ENCODE measurements at regions not wholly inside any gene's neighbourhood (a gene's known extent, or its start where the extent isn't known, plus 50 kb on each side); places are given as distances from the start of the nearest gene placed in this dataset.
"Not testable (repeated sequence)": the region's sequence is repeated elsewhere in the genome, so short reads cannot be mapped to it uniquely, and the experiment has no call there.

- DNase-seq = peak; percentile 1
Observed at GRCh38 chr2:90069290-90069894, 1377.9 kb downstream of the RPIA start.

DNA sequence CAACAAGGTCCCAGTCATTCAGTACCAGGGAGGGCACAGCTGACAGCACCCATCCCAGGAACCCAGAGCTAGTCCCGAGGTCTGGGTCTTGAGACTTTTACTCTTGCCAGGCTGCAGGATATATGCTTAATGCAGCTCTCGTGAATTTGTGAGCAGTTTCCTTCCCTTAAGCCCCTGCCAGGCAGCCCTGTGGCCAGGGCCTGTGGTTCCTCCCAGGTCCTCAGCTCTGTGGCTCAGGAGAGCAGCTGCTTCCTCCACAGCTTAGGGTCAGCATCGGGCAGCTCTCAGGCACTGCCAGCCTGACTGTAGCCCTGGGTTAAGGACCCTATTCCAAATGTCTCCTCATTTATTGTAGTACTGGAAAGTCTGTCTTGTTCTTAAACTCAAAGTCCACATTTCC, 1384.8 kb downstream of the RPIA start:
- no peak for DNase-seq

DNA sequence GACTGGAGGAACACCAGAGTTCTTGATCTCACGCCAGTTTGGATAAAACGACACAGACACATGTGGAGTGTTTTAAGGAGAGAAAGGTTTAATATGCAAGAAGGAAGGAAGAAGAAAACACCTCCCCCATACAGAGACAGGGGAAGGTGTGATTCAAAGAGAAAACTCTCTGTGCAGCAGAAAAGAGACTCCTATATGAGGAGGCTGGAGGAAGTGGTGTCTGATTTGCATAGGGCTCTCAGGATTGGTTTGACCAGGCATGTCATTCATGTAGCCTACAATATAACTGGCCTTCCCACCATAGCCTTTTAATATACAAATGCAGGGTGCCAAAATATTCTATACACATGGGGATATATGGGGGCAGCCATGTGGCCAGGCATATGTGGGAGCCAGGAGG, 1386.5 kb downstream of the RPIA start:
- DNase-seq = no peak

DNA sequence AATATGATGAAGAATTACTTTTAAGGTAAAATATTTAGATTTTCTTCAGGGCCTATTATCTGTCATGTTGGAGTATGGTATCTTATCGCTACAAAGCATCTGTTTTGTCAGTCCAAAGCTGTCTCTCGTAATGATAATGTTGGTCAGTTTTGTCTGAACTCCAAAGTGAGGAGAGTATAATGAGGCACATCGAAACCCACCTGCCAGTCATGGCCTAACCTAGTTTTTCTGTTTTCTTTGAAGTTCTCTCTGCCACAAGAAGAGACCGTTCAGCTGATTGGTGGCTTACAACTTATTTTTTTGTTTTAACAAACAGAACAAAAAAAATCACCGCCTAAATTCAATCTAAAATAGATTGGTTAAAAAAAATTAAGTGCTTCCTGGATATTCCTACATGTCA, 1387.9 kb downstream of the RPIA start:
- DNase-seq = no peak

DNA sequence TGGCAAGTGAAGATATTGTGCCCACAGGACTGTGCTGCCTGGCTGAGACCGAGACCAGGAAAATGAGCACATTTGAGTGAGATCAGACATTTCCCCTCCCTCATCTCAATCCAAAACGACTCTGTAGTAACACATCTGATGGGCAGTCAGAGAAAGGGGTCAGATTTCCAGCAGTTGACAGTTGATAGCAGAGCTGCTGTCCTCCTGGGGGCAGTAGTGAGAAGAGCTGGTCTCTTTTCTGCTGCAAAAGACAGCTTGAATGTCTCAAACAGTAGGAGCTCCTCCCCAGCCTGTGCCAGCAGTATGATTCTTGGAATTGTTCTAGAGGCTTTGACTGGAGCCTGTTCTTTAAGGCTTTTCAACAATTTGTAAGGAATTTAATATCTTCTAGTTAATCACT, 1396.3 kb downstream of the RPIA start:
- not testable (repeated sequence) for DNase-seq

GRCh38 chr2:90093571-90094270, 1402.2 kb downstream of the RPIA start:
- not testable (repeated sequence) for DNase-seq

DNA sequence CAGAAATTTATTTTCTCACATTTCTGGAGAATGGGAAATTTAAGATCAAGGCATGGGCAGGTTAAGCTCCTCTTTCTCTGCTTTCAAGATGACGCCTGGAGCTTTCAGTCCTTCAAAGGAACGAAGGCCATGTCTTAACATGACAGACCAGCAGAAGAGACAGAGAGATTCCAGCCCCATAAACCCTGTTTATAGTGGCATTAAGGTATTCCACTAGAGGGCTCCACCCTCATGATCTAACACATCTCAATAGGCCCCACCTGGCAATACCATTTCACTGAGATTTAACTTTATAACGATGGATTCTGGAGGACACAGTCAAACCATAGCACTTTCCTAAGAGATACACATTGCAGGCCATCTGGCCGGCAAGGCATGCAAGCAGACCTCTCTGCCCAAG, 1406.1 kb downstream of the RPIA start:
- DNase-seq = not testable (repeated sequence)

GRCh38 chr2:90105142-90105541, 1413.7 kb downstream of the RPIA start:
- not testable (repeated sequence) for DNase-seq

DNA sequence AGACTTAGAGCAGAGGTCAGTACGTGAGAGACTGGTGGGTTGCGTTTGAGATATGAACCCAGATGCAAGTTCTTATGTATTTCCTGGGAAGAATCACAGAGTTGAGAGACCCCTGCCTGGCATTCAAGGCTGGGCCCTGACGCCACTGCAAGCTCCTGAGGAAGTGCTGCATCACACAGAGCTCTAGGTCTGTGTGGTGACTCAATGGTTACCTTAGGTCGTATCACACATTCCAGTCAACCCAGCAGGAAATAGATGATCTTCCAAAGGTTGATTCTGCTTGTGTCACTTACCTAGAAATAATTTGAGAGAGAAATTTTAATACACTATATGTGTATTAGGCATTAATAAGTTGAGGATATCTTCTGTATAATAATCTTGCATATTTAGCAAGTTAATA, 1431.9 kb downstream of the RPIA start:
- not testable (repeated sequence) for DNase-seq

GRCh38 chr2:90139046-90139445, 1447.6 kb downstream of the RPIA start:
- DNase-seq = not testable (repeated sequence)

DNA sequence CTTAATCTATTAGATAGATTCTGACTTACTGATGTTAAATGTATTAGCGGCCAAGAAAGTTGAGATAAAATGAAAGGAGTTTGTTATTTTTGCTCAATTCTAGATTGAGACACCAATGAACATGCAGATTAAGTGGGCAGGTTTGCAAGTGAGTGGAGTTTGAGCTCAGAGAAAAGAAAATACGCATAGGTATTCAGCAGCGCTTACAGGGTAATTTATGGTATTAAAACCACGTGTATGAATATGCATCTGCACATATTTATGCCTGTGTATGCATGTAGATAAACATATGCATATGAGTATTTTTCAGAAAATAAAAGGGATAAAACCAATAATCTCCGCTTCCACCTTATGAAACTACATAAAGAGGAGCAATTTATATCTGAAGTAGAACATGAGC, 1450.1 kb downstream of the RPIA start:
- DNase-seq = not testable (repeated sequence)

- not testable (repeated sequence) for DNase-seq
Observed at GRCh38 chr2:90151805-90152204, 1460.3 kb downstream of the RPIA start.

- not testable (repeated sequence) for DNase-seq
Observed at GRCh38 chr2:90170978-90171377, 1479.5 kb downstream of the RPIA start.

DNA sequence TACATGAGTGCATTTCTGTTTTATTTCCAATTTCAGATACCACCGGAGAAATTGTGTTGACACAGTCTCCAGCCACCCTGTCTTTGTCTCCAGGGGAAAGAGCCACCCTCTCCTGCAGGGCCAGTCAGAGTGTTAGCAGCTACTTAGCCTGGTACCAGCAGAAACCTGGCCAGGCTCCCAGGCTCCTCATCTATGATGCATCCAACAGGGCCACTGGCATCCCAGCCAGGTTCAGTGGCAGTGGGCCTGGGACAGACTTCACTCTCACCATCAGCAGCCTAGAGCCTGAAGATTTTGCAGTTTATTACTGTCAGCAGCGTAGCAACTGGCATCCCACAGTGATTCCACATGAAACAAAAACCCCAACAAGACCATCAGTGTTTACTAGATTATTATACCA, 1481.6 kb downstream of the RPIA start:
- not testable (repeated sequence) for DNase-seq

- not testable (repeated sequence) for DNase-seq
Observed at GRCh38 chr2:90179591-90179990, 1488.1 kb downstream of the RPIA start.

GRCh38 chr2:90207454-90208058, 1516.1 kb downstream of the RPIA start:
- DNase-seq = no peak

DNA sequence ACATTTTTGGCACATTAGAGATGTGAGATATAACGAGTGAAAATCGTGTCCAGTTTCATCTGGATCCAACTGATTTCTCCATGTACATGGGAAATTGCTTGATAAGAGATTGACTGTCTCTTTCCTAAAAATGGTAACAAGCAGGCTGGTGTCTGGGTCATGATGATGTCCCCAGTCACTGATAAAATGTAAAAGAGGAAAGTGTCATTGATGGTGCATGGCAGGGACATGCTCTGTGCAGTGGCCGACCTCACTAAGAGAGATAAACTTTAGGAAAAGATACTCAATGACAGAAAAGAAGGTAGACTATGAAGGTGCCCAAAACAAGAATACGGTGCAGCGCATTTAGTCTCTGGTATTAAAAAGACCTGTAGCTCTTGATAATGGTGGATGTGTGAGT, 1517.5 kb downstream of the RPIA start:
- DNase-seq = no peak

DNA sequence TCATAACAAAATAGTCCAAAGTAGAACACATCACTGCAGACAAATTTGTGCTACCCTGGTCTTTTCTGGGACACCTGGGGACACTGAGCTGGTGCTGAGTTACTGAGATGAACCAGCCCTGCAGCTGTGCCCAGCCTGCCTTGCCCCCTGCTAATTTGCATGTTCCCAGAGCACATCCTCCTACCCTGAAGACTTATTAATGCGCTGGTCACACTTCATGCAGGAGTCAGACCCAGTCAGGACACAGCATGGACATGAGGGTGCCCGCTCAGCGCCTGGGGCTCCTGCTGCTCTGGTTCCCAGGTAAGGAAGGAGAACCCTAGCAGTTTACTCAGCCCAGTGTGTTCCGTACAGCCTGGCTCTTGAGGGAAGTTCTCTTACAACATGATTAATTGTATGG, 1518.3 kb downstream of the RPIA start:
- no peak for DNase-seq

- DNase-seq = not testable (repeated sequence)
Observed at GRCh38 chr2:90215880-90216279, 1524.4 kb downstream of the RPIA start.

GRCh38 chr2:90216801-90217200, 1525.3 kb downstream of the RPIA start:
- not testable (repeated sequence) for DNase-seq

DNA sequence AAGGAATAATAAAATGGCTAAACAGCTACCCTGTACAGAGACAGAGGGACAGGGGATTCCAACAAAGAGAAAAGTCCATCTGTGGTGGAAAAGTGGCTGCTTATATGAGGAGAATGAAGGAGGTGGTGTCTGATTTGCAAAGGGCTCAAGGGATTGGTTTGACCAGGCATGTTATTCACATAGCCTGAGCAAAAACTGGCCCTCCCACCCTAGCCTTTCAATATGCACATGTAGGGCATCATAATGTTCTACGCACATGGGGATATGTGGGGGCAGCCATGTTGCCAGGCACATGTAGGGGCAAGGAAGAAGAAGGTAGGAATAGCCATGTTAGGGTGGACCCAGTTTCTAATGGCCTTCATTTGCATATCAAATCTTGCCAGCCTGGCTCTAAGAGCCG, 1527.1 kb downstream of the RPIA start:
- not testable (repeated sequence) for DNase-seq

DNA sequence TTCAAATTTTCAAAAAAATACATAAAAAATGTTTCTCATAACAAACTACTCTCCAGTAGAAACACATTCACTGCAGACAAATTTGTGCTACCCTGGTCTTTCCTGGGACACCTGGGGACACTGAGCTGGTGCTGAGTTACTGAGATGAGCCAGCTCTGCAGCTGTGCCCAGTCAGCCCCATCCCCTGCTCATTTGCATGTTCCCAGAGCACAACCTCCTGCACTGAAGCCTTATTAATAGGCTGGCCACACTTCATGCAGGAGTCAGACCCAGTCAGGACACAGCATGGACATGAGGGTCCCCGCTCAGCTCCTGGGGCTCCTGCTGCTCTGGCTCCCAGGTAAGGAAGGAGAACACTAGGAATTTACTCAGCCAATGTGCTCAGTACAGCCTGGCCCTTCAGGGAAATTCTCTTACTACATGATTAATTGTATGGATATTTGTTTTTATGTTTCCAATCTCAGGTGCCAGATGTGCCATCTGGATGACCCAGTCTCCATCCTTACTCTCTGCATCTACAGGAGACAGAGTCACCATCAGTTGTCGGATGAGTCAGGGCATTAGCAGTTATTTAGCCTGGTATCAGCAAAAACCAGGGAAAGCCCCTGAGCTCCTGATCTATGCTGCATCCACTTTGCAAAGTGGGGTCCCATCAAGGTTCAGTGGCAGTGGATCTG, 1529.3 kb downstream of the RPIA start:
- DNase-seq = not testable (repeated sequence)

GRCh38 chr2:90221300-90221651, 1529.8 kb downstream of the RPIA start:
- no peak for DNase-seq

All from renal pelvis (tissue), 1 donor.